HG02678 (cell line): ENCODE measurements at regions not wholly inside any gene's neighbourhood (a gene's known extent, or its start where the extent isn't known, plus 50 kb on each side); places are given as distances from the start of the nearest gene placed in this dataset.
"Not testable (repeated sequence)": the region's sequence is repeated elsewhere in the genome, so short reads cannot be mapped to it uniquely, and the experiment has no call there.

Source experiments
- ATAC-seq: cut with Tn5 transposase; IDR thresholded peaks from one replicate; pipeline ENCODE4 v1.9.1; 2021; ENCODE audit warnings: mild to moderate bottlenecking, moderate library complexity; ENCODE audit not compliant: unreplicated experiment

DNA sequence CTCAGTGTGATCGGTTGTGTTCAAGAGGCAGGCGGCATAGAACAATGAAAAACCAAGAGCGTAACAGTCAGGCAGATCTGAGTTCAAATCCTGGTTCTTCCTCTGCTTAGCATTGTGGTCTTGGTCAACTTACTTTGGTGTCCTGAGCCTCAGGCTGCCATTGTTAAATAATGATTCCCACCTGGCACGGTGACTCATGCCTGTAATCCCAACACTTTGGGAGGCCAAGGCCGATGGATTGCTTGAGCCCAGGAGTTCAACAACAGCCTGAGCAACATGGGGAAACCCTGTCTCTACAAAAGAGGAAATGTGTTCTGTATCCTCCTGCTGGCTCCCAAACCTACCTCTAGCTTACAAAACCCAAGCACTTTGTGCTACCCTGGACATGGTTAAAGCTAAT is 129.0 kb upstream of the STX18 start:
- no peak for ATAC-seq

DNA sequence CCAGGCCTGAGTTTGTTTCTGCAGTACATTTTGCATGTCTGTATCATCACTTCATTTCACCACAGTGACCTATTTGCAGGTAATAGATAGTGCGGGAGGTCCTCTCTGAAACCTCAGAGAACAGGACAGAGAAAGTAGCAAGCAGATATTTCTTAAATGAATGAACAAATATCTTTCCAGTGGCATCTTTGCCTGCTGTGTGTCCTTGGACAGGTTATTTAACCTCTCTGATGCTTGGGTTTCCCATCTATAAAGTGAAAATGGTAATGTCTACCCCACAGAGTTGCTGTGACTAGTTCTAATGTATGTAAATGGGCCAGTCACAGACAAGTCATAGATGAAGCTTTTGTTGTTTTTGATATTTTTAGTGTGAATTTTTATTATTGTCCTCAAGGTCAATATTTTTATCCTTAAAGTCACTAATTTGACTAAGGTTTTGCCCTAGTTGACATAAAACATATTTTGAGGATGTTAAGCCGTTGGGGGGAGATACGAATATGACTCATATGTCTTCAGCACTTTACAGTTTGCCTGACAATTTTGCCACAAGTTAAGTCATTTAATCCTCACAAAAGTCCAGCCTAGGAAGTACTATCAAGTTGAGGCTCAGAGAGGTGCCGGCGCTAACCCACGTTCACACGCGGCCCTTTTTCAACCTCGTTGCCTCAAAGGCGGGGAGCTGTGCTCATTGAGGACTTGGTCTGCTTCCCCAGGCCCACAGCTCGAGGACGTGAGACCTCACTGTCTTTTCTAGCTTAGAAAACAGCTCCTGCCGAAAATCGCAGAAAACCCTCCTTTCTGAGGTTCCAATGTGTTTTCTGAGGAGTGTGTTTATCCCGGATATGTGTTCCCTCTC is 126.7 kb upstream of the STX18 start:
- ATAC-seq = no peak

DNA sequence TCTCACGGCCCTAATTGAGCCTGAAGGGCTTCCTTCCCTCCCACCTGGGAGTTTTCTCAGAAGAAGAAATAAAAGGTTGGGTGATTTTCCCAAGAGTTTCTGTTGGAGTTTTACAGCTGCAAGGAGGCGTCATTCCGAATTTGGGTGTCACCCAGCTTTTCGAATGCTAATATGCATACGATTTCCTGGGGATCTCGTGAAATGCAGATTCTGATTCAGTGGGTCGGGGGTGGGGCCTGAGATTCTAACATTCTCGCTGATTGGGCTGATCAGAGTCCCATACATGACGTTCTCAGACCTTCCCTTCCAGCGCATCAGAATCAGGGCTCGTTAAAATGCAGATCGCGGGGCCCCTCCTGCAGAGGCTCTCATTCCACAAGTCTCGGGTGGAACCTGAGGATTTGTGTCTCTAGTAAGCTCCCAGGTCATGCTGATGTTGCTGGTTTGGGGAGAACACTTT is 125.8 kb upstream of the STX18 start:
- no peak for ATAC-seq

DNA sequence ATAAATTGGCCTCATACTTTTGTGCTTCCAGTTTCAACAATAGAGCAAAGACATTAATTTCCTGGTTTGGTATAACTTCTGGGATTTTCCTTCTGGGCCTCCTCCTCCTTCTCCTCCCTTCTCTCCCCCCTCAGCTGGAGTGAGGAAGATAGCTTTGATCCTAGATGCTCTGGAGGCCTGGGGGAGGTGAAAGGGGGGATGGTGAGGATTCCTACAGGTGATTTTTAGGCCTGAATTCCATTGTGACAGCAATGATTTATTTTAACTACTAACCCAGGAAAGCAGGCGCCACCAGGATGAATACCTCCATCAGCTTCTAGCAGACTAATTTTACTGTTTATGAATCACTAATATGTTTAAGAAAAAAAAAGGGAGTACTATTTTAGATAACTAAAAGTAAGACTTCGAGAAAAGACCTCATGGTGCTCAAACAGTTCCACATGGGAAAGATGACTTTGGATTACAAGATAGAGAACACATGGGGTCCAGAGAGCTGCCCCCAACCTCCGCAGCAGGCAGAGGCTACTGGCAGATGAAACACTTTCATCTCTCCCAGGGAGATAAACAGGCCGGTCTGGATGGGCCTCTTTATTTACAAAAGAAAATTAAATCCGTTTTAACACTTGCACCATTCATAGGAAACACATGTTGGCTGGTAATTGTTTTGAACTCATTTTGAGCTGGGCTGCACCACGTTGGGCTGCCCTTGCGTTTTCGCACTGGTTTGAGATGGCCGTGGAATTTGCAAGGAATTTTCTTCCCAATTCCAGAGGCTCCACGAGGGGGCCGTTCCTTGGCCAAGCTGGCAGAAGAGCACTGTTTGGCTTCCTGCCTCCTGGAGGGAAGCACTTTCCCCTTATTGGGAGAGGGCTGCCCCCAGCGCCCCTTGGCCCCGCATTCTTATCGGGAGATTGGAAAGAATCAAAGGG is 125.1 kb upstream of the STX18 start:
- no peak for ATAC-seq

DNA sequence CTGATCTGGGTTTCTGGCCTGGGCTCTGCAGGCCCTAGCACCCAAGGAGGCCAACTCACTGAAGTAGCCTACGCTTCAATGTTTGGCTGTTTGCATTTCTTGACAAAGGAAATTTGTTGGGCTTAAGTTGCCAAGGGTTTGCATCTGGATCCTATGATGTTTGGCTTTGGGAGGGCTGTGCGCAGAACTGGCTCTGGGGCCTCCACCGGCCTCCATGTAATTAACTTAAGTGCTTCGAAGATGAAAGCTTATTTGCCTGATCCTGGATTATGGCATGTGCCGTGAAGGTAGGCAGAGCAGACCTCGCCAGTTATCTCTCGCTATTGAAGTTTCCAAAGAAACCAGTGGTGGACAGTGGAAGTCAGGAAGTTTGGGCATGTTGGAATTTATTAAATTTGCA is 124.3 kb upstream of the STX18 start:
- no peak for ATAC-seq

DNA sequence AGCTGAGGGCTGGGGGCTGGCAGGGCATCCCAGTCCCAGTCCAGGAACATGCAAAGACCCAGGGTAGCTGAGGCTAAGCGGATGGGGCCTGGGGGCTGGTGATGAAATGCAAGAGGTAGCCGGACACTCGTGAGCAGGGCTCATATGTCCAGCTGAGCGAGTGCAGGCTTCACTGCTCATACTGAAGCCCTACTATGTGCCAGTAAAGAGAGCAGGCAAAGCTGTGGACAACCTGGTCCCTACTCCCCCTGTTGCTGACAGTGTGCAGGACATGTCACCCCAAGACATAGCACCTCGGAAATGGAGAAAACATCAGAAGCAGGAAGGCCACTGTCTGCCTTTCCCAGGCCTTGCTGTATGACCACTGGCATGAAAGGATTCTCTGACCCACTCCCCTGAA is 122.4 kb upstream of the STX18 start:
- no peak for ATAC-seq

DNA sequence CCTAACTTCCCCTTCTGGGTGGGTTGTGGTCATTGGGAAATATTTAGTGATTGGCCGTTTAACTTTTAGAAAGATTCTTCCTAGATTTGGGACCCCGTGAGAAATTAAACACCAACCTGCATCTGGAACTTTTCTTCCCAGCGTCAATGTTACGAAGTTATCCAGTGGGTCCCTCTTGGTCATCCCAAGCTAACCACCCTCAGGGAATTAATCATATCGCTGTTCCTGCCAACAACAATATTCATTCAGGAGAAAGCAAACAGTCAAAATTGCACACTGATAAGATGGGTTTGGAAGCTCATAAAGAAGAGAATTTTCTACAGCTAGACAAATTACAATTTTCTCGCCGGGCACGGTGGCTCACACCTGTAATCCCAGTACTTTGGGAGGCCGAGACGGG is 121.2 kb upstream of the STX18 start:
- no peak for ATAC-seq

DNA sequence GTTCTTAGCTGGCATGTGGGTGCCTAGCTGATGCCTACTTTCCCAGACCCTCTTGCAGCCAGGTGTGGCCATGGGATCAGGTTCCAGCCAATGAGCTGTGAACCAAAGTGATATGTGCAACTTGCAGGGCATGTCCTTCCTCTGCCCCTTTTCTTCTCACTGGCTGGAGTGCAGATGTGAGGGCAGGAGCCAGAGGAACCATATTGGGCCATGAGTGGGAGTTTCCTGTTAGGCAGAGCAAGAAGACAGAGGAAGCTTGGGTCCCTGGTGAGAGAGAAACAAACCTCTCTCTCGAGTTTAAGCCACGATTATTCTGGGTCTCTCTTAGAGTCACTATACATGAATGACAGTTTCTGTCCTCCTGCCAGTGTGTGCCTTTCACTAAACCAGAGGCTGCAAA is 120.4 kb upstream of the STX18 start:
- no peak for ATAC-seq

DNA sequence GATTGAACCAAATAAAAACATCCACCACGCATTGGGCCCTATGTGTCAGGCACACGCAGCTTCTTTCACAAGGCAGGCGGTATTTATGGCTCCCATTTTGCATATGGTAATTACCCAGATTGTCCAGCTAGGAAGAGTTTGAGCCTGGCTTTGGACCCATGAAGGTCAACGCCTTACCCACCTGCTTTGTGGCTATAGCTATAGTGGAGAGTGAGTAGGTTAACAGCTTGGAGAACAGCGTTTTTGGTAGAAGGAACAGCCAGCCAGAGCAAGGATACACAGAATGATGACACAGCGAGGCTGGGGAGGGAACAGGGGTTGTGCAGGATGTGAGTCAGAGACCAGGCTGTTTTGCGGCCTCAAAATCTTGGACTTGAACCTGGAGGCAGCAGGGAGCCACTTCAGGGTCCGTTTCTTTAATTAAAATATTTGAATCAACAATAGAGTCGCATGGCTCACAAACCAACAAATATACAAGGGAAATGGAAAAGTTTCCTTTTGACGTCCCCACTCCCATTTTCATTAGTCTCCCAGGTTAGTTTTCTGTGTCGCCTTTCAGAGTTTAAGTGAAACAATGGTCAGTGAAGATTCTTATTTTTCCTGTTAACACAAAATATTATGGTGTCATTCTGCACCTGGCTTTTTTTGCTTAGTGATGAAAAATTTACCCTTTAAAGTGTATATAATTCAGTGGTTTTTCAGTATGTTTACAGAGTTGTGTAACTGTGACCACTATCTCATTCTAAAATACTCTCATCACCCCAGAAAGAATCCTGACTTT is 118.2 kb upstream of the STX18 start:
- ATAC-seq = no peak

DNA sequence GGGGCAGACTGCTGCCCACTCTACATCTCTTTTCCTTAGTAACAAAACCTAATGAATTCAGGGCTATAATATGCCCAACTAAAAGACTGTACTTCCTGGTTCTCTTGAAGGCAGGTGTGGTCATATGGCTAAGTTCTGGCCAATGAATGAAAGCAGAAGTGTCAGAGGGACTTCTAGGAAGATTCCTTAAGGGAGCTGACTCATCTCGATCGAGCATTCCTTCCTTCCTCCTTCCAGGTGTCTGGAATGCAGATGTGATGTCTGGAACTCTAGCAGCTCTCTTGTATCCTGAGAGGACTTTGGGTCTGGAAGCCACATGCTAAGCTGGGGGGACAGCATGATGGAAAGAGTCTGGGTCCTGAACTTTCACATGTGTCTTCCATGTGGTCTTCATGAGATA is 116.2 kb upstream of the STX18 start:
- ATAC-seq = no peak

DNA sequence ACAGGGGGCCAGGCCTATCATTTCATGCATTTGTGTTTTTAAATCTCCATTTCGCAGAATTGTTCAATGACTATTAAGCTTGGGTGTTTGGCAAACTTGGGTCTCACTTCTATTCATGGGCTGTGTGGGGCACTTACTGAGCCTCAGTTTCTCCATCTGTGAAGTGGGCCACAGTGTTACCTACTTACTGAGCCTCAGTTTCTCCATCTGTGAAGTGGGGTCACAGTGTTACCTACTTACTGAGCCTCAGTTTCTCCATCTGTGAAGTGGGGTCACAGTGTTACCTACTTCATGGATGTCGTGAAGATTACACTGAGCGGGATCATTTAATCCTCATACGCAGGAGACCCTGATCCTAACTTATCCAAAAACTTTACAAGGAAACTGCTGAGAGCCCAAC is 115.1 kb upstream of the STX18 start:
- no peak for ATAC-seq

DNA sequence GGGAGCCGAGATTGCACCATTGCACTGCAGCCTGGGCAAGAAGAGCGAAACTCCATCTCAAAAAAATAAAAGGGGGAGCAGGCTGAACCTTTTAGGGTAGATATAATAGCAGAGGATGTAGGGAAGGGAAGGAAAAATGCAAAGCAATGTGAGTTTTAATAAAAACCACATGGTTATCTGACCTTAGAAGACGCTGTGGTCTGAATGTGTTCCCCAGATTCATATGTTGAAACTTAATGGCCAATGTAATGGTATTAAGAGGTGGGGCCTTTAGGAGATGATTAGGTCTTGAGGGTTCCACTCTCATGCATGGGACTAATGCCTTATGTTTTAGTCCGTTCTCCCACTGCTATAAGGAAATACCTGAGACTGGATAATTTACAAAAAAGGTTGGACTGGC is 114.1 kb upstream of the STX18 start:
- ATAC-seq = no peak

DNA sequence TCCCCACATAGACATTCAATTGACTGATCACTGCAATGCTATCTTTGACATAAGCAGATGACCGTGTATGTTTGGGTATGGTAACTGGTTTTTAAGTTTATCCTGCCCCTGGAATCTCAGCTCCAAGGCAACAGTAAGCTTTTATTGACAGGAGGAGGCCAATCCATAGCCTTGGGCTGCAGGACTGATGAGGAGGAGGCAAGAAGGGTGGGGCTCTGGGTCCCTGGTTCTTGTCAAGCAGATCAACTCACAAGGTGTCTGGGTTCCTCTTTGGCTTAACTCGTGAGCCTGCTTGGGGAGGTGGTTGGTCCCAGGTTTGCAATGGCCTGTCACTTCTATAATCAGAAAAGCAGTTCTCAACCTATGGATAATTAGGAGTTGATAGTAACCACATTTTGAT is 113.2 kb upstream of the STX18 start:
- ATAC-seq = no peak

DNA sequence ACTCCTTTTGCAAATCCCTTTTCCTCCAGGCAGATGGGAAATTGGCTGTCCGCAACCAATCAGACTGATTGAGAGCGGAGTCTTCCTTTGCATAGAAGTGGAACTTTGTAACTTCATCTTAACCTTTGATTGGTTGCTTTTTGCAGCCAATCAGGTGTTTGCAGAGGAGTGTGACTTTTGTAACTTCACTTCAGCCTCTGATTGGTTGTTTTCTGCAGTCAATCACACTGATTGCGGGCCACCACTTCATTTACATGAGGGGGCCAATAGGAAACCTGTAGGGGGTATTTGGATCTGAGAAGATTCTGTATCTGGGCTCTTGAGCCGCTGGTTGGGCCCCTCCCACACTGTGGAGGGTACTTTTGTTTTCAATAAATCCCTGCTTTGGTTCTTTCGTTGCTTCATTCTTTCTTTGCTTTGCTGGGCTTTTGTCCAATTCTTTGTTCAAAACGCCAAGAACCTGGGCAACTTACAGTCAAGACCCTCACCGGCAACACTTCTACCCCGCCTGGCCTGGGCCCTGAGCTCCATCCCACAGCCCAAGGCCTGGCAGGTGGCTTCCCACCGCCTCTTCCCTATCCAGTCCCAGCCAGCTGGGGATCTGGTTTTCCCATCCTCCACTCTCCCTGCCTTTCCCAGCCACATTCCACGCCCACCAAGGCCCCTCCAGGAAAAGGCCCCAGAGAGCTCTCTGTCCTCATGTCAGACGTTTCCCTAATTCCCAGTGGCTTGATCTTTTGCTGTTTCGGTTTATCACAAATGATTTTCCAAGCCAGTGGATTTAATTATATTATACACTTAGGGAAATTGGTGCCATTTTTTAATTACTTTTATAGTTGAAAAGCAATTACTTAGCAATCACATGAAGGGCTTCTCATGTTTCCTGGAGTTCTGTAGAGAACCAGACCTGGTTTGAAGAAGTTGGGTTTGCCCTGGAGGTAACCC is 110.2 kb upstream of the STX18 start:
- ATAC-seq = no peak

DNA sequence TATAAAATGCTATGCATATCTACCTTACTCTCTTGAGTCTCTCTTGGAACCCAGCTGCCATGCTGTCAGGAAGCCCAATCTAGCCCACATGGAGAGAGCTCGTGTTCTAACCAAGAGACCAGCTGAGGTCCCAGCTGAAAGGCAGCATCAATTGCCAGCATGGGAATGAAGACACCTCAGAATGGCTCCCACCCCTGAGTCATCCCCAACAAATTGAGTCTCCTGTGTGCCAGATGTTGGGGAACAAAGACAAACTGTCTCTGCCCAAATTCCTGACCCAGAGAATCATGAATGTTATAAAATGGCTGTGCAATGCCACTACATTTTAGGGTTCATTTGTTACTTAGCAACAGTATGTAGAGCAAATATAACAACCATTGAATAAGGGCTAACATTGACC is 105.2 kb upstream of the STX18 start:
- no peak for ATAC-seq

DNA sequence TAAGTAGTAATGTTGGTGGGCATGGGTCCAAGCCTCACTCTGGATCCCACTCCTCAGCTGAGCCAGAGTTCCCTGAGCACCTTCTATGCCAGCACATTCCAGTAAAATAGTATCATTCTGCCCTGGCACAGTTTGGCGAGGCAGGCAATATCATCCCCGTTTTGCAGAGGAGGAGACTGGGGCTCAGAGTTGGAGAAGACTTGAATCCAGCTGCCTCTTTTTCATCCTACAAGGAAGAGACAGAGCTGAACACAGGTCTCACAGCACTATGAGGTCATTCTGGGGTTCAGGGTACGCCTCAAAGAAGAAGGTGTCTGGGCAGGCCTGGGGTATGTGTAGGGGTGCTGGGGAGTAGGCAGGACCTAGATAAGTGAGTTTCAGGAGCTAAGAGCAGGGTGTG is 103.9 kb upstream of the STX18 start:
- ATAC-seq = no peak

DNA sequence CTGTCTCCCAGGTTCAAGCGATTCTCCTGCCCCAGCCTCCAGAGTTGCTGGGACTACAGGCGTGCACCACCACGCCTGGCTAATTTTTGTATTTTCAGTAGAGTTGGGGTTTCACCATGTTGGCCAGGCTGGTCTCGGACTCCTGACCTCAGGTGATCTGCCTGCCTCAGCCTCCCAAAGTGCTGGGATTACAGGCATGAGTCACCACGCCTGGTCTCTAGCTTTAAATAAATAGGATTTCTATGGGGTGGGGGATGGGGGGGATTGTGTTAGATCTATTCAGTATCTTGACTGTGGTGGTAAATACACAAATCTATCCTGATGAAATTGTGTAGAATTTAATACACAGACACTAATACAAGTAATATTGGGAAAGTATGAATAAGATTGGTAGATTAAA is 102.4 kb upstream of the STX18 start:
- not testable (repeated sequence) for ATAC-seq

DNA sequence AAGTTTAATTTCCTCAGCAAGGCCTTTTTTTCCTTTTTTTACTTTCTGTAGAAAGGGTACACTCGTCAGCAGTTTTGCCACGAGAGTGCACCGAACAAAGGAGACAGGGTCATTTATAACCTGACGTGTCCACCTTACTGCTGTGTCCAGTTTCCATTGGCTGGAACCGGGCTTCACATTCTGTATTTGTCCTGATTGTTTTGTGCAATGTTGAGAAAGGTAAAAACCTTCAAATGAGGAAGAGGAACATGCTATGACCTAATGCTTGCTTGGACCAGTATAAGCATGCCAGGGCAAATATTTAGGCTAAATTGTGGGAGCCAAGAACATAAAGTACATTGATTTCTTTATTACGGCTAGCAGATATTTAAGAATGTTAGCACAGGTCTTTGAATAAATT is 101.9 kb upstream of the STX18 start:
- ATAC-seq = not testable (repeated sequence)

DNA sequence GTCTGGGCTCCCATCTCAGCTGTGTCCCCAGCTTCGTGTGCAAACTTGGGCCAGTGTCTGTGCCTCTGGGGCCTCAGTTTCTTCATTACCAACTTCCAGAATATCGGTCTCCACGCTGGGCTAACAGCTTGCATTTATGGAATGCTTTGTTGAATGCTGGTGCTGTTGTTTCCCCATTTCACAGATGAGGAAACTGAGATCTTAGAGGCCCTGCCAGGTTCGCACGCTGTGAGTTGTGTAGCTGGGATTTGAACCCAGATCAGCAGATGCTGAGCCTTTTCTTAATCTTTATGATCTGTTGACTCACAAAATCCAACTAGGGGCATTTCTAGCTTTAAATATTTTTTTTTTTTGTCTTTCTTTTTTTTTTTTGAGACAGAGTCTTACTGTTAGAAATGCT is 101.5 kb upstream of the STX18 start:
- ATAC-seq = no peak

DNA sequence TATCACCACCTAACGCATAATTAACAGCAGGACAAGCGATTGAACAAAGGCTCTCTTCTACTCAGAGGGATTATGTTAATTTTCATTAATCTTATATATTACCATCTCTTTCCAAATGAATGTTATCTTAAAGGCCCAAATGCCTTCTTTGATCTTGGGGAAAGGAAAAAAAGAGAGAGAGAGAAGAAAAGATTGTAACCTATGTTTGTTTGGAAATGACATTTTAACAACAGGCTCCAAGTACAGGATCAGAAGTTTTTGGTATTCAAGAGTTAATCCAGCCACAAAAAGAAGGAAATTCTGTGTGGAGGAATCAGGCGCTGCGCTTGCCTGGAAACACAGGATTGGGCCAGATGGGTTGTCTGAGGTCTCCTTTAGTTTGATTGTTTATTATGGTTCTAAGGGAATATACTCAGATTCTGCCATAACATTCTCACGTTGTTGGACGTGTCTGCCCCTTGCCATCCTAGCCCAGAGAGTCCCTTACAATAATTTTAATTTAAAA is 100.7 kb upstream of the STX18 start:
- ATAC-seq = no peak
